Astrocyte of the cerebellum (primary cell): ENCODE measurements at regions not wholly inside any gene's neighbourhood (a gene's known extent, or its start where the extent isn't known, plus 50 kb on each side); places are given as distances from the start of the nearest gene placed in this dataset.
"Not testable (repeated sequence)": the region's sequence is repeated elsewhere in the genome, so short reads cannot be mapped to it uniquely, and the experiment has no call there.

Source experiments
- DNase-seq: peaks from one replicate; pipeline ENCODE4 v3.0.0-alpha.2; 2011; ENCODE audit warnings: low read depth
- H3K4me3 ChIP-seq: 2 replicates; pipeline ENCODE4 v1.5.1; 2011; ENCODE audit warnings: mild to moderate bottlenecking, low read depth, low read length, moderate library complexity
- CTCF ChIP-seq: IDR thresholded peaks from 2 replicates; pipeline ENCODE4 v1.5.1; 2012; ENCODE audit warnings: low read length, low read depth, moderate library complexity, mild to moderate bottlenecking; ENCODE audit errors: missing control alignments
- in situ Hi-C: cut with HindIII; loops from 2 replicates; pipeline ENCODE4 v1.10.0; 2017; ENCODE audit warnings: low sequenced_read_pairs

- H3K4me3 ChIP-seq: no peak overlapping the region
- in situ Hi-C loops: no loop called here
- TF ChIP-seq CTCF: no peak
- DNase-seq: no peak
Measured at GRCh38 chr21:20902998-20903397, 95.2 kb upstream of the NCAM2 start.

DNA sequence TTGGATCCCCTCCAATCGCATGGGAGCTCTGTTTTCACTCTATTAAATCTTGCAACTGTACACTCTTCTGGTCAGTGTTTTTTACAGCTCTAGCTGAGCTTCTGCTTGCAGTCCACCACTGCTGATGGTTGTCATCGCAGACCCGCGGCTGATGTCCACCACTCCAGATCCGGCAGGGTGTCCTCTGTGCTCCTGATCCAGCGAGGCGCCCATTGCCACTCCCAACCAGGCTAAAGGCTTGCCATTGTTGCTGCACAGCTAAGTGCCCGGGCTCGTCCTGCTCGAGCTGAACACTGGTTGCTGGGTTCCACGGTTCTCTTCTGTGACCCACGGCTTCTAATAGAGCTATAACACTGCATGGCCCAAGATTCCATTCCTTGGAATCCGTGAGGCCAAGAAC lies 70.7 kb upstream of the NCAM2 start:
- DNase-seq, in situ Hi-C loops: not testable (repeated sequence)

GRCh38 chr21:20942523-20942922 lies 55.7 kb upstream of the NCAM2 start:
- no peak overlapping the region for H3K4me3 ChIP-seq
- no peak for DNase-seq
- TF ChIP-seq CTCF: no peak
- in situ Hi-C loops: no loop called here

More for the DNA sequence above, 70.7 kb upstream of the NCAM2 start:
- not testable (repeated sequence) for H3K4me3 ChIP-seq

GRCh38 chr21:20943561-20943997 lies 54.6 kb upstream of the NCAM2 start:
- DNase-seq: no peak
- no peak for TF ChIP-seq CTCF
- H3K4me3 ChIP-seq: no peak overlapping the region
- in situ Hi-C loops: no loop called here

- in situ Hi-C loops: no loop called here
- TF ChIP-seq CTCF: no peak
- no peak overlapping the region for H3K4me3 ChIP-seq
- no peak for DNase-seq
Measured at GRCh38 chr21:20944139-20944538, 54.1 kb upstream of the NCAM2 start.

- in situ Hi-C loops: no loop called here
- no peak for DNase-seq
- H3K4me3 ChIP-seq: no peak overlapping the region
- TF ChIP-seq CTCF: no peak
Measured at GRCh38 chr21:20946701-20947100, 51.5 kb upstream of the NCAM2 start.
